ENCODE measurements at regions not wholly inside any gene's neighbourhood (a gene's known extent, or its start where the extent isn't known, plus 50 kb on each side); places are given as distances from the start of the nearest gene placed in this dataset.
"Not testable (repeated sequence)": the region's sequence is repeated elsewhere in the genome, so short reads cannot be mapped to it uniquely, and the experiment has no call there.

DNA sequence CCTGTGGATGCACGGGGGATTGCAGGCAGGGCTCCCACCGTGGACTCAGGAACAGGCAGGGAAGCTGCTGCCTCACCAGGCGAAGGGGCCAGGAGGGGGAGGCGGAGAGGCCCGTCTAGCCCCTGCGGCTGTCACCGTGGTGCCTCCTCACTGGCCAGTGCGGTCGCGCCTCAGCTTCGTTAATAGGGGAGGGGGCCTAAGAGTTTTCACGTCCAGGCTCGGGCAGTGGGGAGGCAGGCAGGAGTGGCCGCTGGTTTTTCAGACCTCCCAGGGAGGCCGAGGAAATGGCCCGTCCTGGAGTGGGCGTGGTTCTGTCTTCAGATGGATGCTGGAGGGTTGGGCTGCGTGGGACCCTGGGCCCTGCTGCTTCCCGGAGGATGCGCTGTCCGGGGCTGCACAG lies 91.1 kb upstream of the B3GAT1 start:
- DNase-seq (ENCODE audit: extremely low read depth, low read depth): no peak
- TF ChIP-seq, protein P1, sequence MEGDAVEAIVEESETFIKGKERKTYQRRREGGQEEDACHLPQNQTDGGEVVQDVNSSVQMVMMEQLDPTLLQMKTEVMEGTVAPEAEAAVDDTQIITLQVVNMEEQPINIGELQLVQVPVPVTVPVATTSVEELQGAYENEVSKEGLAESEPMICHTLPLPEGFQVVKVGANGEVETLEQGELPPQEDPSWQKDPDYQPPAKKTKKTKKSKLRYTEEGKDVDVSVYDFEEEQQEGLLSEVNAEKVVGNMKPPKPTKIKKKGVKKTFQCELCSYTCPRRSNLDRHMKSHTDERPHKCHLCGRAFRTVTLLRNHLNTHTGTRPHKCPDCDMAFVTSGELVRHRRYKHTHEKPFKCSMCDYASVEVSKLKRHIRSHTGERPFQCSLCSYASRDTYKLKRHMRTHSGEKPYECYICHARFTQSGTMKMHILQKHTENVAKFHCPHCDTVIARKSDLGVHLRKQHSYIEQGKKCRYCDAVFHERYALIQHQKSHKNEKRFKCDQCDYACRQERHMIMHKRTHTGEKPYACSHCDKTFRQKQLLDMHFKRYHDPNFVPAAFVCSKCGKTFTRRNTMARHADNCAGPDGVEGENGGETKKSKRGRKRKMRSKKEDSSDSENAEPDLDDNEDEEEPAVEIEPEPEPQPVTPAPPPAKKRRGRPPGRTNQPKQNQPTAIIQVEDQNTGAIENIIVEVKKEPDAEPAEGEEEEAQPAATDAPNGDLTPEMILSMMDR (IDR thresholded peaks at IDR 0.05; ENCODE audit: low read depth, low read length): no peak

DNA sequence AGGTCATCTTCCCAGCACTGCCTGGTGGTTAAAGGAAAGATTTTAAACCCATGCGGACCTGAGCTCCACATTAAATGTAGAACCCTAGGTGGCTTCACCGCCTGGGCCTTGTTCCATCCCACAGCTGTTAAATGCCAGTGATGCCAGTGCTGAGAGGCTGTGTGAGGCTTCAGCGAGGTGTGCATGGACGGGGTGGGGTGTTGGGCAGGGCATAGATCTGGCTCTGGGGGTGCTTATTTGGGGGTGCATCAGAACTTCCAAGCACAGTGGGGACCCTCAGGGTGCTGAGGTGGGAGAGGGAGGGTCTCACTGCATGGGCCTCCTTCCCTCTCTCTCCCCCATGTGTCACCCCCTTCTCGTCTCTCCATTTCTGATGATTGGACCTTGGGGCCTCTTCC lies 90.1 kb upstream of the B3GAT1 start:
- no peak for DNase-seq (ENCODE audit: extremely low read depth, low read depth)
- TF ChIP-seq, protein P1 (IDR thresholded peaks at IDR 0.05; ENCODE audit: low read depth, low read length): no peak

DNA sequence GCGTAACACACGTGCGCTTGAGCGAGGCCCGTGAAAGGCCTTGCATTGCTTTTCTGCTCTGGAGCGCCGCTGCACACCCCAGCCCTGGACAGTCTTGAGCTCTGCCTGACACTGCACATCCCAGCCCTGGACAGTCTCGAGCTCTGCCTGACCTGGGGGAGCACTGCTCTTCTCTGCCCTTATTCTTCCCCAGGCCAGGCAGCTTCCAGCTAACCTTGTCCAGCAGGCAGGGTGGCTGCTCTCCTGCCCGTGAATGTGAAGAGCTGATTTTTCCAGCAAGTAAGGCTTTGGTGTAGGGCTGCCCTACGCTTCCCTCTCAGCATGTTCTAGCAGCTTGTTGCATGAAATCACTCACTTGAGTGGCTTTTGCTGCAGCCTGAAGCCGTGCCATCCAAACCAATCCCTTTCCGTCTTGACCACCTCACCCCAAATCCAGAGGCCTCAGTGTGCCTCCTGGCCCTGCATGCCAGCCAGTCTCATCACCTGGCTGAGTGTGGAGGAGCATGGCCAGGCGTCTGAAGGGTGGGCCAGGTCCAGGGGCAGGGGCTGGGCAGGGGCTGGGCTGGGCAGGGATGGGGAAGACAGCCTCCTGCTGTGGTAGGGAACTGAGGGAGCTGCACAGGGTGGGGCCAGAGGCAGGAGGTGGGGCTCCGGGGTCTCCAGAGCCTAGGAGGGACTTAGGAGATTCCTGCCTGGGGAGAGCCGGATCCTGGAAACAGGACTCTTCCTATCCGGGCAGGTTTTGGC lies 89.5 kb upstream of the B3GAT1 start:
- no peak for DNase-seq (ENCODE audit: extremely low read depth, low read depth)
- TF ChIP-seq, protein P1 (IDR thresholded peaks at IDR 0.05; ENCODE audit: low read depth, low read length): no peak

DNA sequence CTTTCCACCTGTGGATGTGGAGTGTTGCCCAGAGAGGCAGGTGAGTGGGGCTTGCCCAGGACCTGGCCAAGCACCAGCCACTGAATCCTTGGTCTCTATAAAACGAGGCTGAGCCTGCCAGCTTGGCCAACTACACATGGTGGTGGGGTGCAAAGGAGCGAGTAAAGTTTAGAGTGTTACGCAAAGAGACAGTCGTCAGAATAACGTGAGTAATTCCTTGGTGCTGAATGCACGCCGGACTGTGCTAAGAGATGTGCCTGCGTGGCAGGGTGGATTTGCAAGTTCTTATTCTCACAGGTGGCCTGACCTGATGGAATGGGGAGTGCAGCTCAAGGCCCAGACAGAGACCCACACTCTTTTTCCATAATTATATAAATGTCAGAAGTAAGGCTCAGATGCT lies 88.6 kb upstream of the B3GAT1 start:
- TF ChIP-seq, protein P1 (IDR thresholded peaks at IDR 0.05; ENCODE audit: low read depth, low read length): no peak

DNA sequence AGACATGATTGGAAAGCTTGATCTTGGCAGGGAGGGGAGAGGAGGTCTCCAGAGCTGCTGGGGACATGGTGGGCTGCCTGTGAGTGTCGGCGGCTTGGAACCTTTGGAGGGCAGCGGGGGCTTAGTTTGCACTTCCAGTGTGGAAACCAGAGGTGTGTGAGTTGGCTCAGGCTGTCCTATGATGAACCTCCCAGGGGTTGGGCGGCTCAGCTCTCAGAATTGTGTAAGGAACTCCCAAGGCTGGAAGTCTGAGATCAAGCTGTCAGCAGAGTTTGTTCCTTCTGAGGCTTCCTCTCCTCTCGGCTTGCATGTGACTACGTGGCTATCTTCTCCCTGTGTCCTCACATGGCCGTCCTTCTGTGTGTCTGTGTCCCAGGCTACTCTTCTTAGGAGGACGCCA lies 87.9 kb upstream of the B3GAT1 start:
- no peak for DNase-seq (ENCODE audit: extremely low read depth, low read depth)
- TF ChIP-seq, protein P1 (IDR thresholded peaks at IDR 0.05; ENCODE audit: low read depth, low read length): no peak

More for the DNA sequence above, 88.6 kb upstream of the B3GAT1 start:
- DNase-seq (ENCODE audit: extremely low read depth, low read depth): no peak

DNA sequence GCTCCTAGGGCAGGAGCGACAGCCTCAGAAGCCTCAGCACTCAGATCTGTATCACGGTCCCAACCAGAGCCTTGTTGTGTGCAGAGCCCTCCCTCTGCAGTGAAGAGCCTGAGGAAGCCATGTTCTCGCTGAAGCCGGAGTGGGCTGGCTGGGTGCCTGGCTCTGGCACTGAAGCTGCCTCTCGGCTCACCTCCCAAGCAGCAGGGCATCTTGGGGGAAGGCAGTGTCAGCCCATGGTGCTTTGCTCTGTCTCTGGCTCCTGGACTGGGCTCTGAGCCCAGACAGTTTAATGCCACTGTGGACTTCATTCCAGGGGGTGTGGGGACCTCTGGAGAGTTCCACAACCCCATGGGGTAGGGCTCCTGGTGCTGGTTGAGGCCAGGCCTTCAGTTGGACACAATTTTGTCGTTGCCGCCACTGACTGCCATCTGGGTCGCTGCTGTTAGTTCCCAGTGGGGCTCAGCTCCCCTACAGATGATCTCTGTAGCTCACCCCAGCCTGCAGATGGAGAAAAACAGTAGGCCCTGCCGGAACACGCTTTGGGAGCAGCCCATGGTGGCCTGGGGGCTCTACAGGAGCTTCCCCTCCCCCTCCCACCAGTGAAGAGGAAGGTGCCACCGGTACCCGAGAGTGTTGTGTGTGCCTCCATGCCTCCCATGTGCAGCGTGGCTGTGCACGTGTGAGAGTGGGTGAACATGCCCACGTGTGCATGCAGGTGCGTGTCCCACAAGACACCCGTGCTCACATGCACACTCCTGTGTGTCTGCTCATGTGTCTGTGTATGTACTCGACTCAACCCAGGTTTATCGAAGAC lies 86.5 kb upstream of the B3GAT1 start:
- TF ChIP-seq, protein P1 (IDR thresholded peaks at IDR 0.05; ENCODE audit: low read depth, low read length): no peak
- no peak for DNase-seq (ENCODE audit: extremely low read depth, low read depth)

DNA sequence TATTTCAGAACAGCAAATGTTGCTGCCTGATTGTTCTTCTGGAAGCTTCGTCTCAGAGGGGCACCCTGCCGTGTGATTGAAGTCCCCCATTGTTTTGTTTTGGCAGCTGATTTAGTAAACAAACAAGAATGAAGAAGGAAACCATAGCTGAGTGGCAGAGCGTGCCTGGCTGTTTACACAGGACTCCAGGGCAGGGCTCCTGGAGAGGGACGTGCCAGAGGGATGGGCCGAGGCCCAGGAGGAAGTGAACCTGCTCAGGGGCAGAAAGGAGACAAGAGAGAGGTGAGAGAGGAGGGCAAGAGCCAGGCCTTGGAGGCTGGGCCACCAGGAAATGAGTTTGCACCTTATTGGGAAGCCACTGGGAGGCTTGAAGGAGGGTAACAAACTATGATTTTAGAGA lies 85.5 kb upstream of the B3GAT1 start:
- no peak for DNase-seq (ENCODE audit: extremely low read depth, low read depth)
- TF ChIP-seq, protein P1 (IDR thresholded peaks at IDR 0.05; ENCODE audit: low read depth, low read length): no peak

DNA sequence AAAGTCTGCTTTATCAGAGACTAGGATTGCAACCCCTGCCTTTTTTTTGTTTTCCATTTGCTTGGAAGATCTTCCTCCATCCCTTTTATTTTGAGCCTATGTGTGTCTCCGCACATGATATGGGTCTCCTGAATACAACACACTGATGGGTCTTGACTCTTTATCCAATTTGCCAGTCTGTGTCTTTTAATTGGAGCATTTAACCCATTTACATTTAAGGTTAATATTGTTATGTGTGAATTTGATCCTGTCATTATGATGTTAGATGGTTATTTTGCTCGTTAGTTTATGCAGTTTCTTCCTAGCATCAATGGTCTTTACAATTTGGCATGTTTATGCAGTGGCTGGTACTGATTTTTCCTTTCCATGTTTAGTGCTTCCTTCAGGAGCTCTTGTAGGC lies 84.0 kb upstream of the B3GAT1 start:
- DNase-seq (ENCODE audit: extremely low read depth, low read depth): not testable (repeated sequence)

DNA sequence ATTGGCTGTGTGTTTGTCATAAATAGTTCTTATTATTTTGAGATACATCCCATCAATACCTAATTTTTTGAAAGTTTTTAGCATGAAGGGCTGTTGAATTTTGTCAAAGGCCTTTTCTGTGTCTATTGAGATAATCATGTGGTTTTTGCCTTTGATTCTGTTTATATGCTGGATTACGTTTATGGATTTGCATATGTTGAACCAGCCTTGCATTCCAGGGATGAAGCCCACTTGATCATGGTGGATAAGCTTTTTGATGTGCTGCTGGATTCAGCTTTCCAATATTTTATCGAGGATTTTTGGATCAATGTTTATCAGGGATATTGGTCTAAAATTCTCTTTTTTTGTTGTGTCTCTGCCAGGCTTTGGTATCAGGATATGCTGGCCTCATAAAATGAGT lies 82.4 kb upstream of the B3GAT1 start:
- DNase-seq (ENCODE audit: extremely low read depth, low read depth): not testable (repeated sequence)

DNA sequence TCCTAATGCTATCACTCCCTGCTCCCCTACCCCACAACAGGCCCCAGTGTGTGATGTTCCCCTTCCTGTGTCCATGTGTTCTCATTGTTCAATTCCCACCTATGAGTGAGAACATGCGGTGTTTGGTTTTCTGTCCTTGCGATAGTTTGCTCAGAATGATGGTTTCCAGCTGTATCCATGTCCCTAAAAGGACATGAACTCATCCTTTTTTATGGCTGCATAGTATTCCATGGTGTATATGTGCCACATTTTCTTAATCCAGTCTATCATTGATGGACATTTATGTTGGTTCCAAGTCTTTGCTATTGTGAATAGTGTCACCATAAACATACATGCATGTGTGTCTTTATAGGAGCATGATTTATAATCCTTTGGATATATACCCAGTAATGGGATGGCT lies 80.4 kb upstream of the B3GAT1 start:
- DNase-seq (ENCODE audit: extremely low read depth, low read depth): not testable (repeated sequence)
